ENCODE measurements at regions not wholly inside any gene's neighbourhood (a gene's known extent, or its start where the extent isn't known, plus 50 kb on each side); places are given as distances from the start of the nearest gene placed in this dataset.

GRCh38 chrX:26722666-26723428 is 506.9 kb downstream of the MAGEB5 start:
- TF ChIP-seq CTCF (IDR thresholded peaks at IDR 0.05) (no peak), EZH2 (IDR thresholded peaks at IDR 0.05) (no peak), EZH2phosphoT487 (IDR thresholded peaks at IDR 0.05) (no peak)

All from neural progenitor cell (in vitro differentiated cells).